Head of caudate nucleus (tissue), 42 donors: ENCODE measurements at regions not wholly inside any gene's neighbourhood (a gene's known extent, or its start where the extent isn't known, plus 50 kb on each side); places are given as distances from the start of the nearest gene placed in this dataset.
"Not testable (repeated sequence)": the region's sequence is repeated elsewhere in the genome, so short reads cannot be mapped to it uniquely, and the experiment has no call there.

Experiments
- DNase-seq, 42 donors: peaks; one replicate each; pipeline versions ENCODE4 v3.0.0 to v3.0.0-alpha.2; 2020 to 2021; ENCODE audit warnings: mixed read lengths in 7 of 42
- intact Hi-C: fragments of 100-400 bp; cut with DNase I; formaldehyde crosslinking; loops from one replicate; pipeline ENCODE4 v1.15.0; 2022

DNA sequence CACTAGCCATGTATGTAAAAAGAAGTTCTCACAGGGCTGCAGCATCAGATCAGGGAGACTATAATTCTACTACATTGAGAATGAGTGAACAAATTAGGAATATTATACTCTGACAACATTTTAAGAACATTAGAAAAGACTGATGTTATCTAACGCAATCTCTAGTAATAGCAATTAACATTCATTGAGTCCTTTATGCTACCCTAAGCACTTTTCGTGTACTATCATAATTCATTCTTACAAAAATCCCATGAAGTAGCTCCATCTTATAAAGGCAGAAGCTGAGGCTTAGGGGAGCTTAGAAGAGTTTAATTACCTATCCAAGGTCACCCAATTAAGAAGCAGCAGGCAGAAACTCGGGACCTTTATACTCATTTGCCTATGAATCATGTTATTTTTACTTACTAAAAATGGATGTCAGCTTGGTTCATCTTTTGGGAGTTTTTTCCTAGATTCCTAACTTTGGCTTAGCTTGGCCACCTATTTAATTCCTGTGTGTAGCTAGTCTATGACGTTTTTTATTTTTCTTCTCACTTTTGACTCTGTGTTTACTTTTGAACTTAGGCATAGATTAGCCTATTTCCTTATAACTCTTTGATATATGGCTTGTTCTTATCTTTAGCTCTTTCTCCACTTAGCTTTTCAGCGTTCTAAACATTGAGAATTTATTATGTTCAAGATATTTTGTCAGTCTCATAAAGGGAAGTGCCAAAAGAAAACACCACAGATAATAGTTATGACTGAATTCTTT, 333.5 kb upstream of the DCN start:
- intact Hi-C loops: no loop called here
- DNase-seq: no peak

DNA sequence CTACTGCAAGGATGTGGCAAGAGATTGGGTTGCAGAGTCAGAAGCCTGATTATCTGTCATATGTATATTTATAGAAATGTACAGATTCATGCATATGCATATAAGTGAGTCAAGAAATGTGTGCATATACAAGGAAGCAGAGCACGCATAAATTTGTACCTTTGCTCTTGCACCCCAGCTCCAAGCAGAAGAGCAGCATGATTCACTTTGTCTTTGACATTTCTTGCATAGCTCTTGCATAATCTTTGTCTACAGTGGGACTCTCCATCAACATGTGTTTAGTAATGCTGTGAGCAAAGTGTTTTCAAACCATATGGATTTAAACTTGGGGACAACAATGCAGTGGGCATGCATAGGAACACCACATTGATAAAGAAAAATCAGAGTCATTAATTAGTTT, 330.7 kb upstream of the DCN start:
- no peak for DNase-seq
- intact Hi-C loops: no loop called here

GRCh38 chr12:91511795-91512420, 329.3 kb upstream of the DCN start:
- intact Hi-C loops: no loop called here
- no peak for DNase-seq

DNA sequence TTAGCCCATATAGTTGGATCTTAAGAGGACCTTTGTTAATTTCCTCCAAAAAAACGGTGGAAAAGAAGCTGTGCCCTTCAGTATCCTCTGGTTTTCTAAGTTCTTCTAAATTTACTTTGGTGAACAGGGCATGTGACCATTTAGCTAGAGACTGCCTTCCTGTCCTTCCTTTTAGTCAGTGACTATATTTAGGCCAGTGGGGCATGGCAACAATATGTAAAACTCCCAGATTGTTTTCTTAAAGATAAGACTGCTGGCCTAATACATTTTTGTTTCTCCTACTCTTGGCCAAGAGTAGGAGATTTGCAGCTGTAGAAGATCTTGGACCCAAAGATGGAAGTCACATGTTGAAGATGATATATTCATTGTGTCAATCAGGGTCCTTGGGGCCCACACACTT, 325.1 kb upstream of the DCN start:
- intact Hi-C loops: no loop called here
- DNase-seq: no peak

DNA sequence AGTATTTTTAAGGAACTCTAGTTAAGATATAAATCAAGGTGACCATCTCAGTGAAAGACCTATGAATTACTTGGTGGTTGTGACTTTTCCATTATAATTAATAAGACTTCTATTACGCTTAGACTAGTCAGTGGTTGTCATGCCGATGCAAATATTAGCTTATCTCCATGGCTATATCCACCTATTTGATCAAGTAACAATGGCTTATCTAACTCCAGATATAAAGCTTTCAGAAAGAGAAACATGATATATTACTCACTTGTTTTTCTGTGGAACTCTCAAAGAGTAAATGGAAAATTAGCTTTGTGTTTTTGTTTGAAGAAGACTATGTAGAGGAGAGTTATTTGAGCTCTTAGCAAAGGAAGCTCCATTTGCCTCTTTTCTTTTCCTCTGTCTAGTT, 323.8 kb upstream of the DCN start:
- intact Hi-C loops: no loop called here
- DNase-seq: no peak

DNA sequence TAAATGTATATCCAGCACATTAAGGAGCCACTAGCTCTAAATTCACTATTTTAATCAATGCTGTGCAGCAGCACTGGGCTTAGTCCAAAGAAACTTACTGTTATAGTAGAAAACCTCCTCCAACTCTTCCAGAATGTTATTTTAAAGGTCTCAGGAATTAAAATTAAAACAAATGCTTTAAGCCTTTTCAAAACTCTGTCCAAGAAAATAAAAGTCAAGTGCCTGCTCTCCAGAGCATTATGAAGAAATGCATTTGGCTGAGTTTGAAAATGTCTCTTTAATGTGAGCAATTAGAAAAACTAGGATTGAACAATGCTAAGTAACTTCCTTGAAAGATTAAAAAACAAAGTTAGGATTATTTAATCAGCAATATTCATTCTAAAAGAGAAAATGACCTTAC, 322.4 kb upstream of the DCN start:
- intact Hi-C loops: no loop called here

DNA sequence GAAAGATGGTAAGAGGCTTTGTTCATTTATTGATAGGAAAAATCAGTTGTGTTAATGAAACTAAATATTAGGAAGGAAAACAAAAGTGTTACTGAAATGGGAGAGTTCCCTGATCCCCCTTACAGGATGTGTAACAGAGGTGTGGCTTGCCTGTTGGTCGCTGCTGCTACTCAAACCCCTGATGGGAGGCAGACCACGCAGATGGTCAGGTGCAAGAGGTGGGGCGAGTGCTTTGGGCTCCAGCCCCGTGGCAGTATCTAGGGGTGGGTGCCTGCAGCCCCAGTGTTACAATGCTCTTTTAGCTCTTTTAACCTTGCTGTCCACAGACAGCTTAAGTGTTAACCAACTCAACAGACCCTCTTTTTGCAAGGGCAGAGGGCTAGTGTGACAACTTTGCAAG, 319.6 kb upstream of the DCN start:
- intact Hi-C loops: no loop called here
- no peak for DNase-seq

More for the DNA sequence above, 322.4 kb upstream of the DCN start:
- DNase-seq: no peak

DNA sequence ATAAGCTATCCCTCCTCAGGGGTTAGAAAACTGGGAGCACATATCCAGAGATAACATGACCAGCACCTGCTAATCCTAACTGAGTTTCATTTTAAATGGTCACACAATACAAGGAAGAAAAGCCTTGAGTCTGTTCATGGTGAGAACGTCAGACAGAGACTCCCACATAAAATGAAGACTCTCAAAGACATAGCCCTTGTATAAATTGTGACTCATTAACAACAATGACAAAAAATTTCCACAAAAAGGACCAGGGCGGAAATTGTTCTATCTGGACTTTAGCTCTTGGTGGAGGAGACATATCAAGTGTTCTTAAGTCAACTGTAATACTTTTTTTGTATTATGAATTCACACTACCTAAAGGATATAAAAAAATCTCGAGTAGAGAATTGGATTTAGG, 313.7 kb upstream of the DCN start:
- intact Hi-C loops: no loop called here
- no peak for DNase-seq

GRCh38 chr12:91493308-91493707, 310.7 kb upstream of the DCN start:
- intact Hi-C loops: no loop called here
- DNase-seq: no peak

DNA sequence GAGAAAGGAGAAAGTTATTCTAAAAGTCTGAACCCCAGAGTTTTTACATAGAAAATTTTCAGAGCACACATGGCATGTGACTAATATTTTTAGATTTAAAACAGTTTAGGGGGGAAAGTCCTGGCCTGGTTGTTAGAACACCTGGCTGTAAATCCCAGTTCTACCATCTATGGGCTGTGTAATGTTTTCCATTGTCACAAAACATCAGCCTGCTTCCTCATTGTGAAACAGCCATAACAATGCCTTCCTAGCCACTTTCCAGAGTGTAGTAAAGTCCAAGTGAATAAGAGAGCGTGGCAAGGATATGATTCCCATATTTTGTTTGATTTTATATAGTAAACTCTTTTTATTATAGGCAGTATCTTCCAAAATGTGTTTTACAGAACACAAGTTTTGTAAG, 310.0 kb upstream of the DCN start:
- intact Hi-C loops: no loop called here
- DNase-seq: no peak

GRCh38 chr12:91490667-91491311, 308.2 kb upstream of the DCN start:
- intact Hi-C loops: no loop called here
- DNase-seq: no peak

GRCh38 chr12:91483471-91483985, 300.9 kb upstream of the DCN start:
- intact Hi-C loops: no loop called here

GRCh38 chr12:91482231-91482630, 299.6 kb upstream of the DCN start:
- intact Hi-C loops: no loop called here
- no peak for DNase-seq

More at GRCh38 chr12:91483471-91483985, 300.9 kb upstream of the DCN start:
- DNase-seq: no peak

DNA sequence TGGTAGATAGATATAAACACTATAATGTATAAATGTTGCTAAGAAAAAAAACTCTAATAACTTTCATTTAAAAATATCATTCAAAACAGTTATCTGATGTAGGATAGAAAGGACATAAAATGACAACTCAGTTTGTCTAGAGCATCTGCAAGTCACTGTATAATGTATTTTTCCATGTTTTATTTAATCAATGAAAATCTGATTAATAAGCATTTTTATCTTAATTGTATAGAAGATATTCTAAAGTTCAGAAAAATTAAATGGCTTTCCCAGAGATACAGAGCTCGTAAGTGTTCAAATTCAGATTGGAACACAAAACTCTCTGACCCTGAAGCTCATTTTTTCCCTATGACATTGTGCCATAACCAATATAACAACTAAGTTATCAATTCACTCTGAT, 295.9 kb upstream of the DCN start:
- DNase-seq: no peak
- intact Hi-C loops: no loop called here

GRCh38 chr12:91467686-91468085, 285.1 kb upstream of the DCN start:
- intact Hi-C loops: no loop called here
- DNase-seq: no peak

DNA sequence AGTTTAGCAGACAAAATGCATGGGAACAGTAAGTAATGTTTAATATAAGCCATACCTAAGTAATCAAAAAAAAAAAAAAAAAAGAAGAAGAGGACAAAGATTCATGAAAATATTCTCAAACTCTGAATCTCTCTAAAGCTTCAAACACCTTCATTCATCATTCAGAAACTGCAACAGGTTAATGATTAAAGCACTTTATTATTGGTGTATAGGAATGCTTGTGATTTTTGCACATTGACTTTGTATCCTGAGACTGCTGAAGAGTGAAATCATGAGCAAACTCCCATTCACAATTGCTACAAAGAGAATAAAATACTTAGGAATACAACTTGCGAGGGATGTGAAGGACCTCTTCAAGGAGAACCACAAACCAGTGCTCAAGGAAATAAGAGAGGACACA, 278.4 kb upstream of the DCN start:
- intact Hi-C loops: no loop called here
- no peak for DNase-seq

DNA sequence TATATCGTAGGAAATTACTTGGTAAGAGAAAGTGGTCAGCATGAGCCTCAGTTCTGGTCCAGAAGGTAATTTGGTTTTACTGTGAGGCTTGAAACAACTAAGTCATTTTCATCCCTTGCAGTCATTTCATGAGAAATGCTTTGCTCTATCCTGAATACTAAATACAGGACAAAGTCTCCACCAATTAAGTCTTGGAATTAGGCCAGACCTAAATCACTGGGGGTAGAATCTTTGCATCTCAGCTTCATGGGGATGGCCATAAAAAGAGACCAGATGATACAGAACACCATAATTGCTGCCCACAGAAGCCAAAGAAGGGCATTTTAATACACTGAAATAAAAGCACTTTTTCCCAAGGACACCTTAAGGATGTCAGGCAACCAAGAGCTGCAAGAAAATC, 277.9 kb upstream of the DCN start:
- DNase-seq: no peak
- intact Hi-C loops: no loop called here

- DNase-seq: no peak
- intact Hi-C loops: no loop called here
These were observed 272.7 kb upstream of the DCN start for GRCh38 chr12:91455321-91455720.

DNA sequence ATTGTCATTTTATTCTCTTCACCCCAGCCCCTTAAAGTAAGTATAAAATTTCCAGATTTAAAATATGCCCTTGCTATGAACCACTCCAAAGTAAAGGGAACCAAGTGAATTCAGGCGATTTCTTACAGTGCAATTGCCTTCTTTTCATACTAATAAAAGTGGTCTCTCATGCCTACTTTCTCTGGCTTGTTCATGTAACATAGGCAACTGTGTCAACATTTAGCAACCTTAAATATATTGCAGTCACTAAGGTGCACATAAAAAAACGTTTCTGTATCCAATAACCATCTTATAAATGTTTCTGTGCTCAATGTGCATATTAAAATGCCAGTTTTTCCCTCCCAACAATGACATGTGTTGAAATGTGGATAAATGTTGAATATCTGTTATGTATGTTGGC, 271.6 kb upstream of the DCN start:
- DNase-seq: no peak
- intact Hi-C loops: no loop called here

DNA sequence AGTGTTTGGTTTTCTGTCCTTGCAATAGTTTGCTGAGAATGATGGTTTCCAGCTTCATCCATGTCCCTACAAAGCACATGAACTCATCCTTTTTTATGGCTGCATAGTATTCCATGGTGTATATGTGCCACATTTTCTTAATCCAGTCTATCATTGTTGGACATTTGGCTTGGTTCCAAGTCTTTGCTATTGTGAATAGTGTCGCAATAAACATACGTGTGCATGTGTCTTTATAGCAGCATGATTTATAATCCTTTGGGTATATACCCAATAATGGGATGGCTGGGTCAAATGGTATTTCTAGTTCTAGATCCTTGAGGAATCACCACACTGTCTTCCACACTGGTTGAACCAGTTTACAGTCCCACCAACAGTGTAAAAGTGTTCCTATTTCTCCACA, 269.8 kb upstream of the DCN start:
- intact Hi-C loops: not testable (repeated sequence)

More for the DNA sequence above, 269.8 kb upstream of the DCN start:
- not testable (repeated sequence) for DNase-seq
